Cerebellar nuclear complex (tissue), 1 donor: ENCODE measurements at regions not wholly inside any gene's neighbourhood (a gene's known extent, or its start where the extent isn't known, plus 50 kb on each side); places are given as distances from the start of the nearest gene placed in this dataset.
"Not testable (repeated sequence)": the region's sequence is repeated elsewhere in the genome, so short reads cannot be mapped to it uniquely, and the experiment has no call there.

Source experiments
- DNase-seq, 2 experiments: peaks; one replicate each; lab custom pipeline; 2025; lab: John Stamatoyannopoulos, UW

- peak in 1 of 2 experiments; percentile 11 for DNase-seq
These were observed 132.3 kb upstream of the C11orf58 start for GRCh38 chr11:16605894-16606783.

- DNase-seq = no peak
These were observed 133.0 kb upstream of the C11orf58 start for GRCh38 chr11:16605389-16605893.

GRCh38 chr11:16604794-16605388, 133.6 kb upstream of the C11orf58 start:
- no peak for DNase-seq

- no peak for DNase-seq
These were observed 134.3 kb upstream of the C11orf58 start for GRCh38 chr11:16603890-16604793.

- DNase-seq = no peak
These were observed 135.2 kb upstream of the C11orf58 start for GRCh38 chr11:16603245-16603644.

- no peak for DNase-seq
These were observed 139.5 kb upstream of the C11orf58 start for GRCh38 chr11:16598906-16599305.

- no peak for DNase-seq
These were observed 140.4 kb upstream of the C11orf58 start for GRCh38 chr11:16598032-16598431.

- no peak for DNase-seq
These were observed 142.2 kb upstream of the C11orf58 start for GRCh38 chr11:16596231-16596630.

- no peak for DNase-seq
These were observed 147.3 kb upstream of the C11orf58 start for GRCh38 chr11:16591157-16591556.

GRCh38 chr11:16587670-16588069, 150.8 kb upstream of the C11orf58 start:
- DNase-seq = no peak

- DNase-seq = no peak
These were observed 153.9 kb upstream of the C11orf58 start for GRCh38 chr11:16584569-16584968.

- not testable (repeated sequence) for DNase-seq
These were observed 157.4 kb upstream of the C11orf58 start for GRCh38 chr11:16581078-16581477.

- DNase-seq = no peak
These were observed 161.0 kb upstream of the C11orf58 start for GRCh38 chr11:16577490-16577889.

- not testable (repeated sequence) for DNase-seq
These were observed 163.6 kb upstream of the C11orf58 start for GRCh38 chr11:16574889-16575288.

GRCh38 chr11:16572945-16573344, 165.5 kb upstream of the C11orf58 start:
- DNase-seq = no peak

GRCh38 chr11:16561150-16561549, 177.3 kb upstream of the C11orf58 start:
- no peak for DNase-seq

GRCh38 chr11:16558494-16558893, 180.0 kb upstream of the C11orf58 start:
- DNase-seq = no peak

GRCh38 chr11:16555956-16556355, 182.5 kb upstream of the C11orf58 start:
- DNase-seq = no peak

GRCh38 chr11:16554361-16554760, 184.1 kb upstream of the C11orf58 start:
- DNase-seq = no peak

- no peak for DNase-seq
These were observed 190.6 kb upstream of the C11orf58 start for GRCh38 chr11:16547879-16548278.

- DNase-seq = no peak
These were observed 187.3 kb upstream of the SOX6 start for GRCh38 chr11:16543642-16544041.

GRCh38 chr11:16542353-16542752, 186.0 kb upstream of the SOX6 start:
- DNase-seq = no peak
